HEK293 (cell line): ENCODE measurements at regions not wholly inside any gene's neighbourhood (a gene's known extent, or its start where the extent isn't known, plus 50 kb on each side); places are given as distances from the start of the nearest gene placed in this dataset.

ENCODE experiments used
- CTCF ChIA-PET: fragments of 350-600 bp; formaldehyde crosslinking; extraction: SDS; loops from one replicate; lab custom pipeline; 2021; ENCODE audit warnings: antibody characterized with exemption; lab: Yijun Ruan, JAX
- POLR2A ChIA-PET: fragments of 300-600 bp; formaldehyde crosslinking; extraction: SDS; loops from one replicate; lab custom pipeline; 2020; ENCODE audit warnings: antibody characterized with exemption, inconsistent platforms; lab: Yijun Ruan, JAX
- H3K27ac ChIP-seq: fragments of 200-500 bp; sonication (Bioruptor generic); 2 replicates; pipeline ENCODE4 v1.5.1; 2014; ENCODE audit warnings: low read depth, low read length, control low read depth, inconsistent platforms; ENCODE audit errors: extremely low read depth
- H3K36me3 ChIP-seq, 2 experiments: fragments of 200-500 bp in 1 of 2; sonication (Bioruptor generic) in 1 of 2; 1 replicate in 1 of 2; 2 replicates in 1 of 2; pipeline ENCODE4 v1.5.1; 2014 to 2017; ENCODE audit warnings: inconsistent platforms in 2 of 2, low read length in 2 of 2; ENCODE audit not compliant: control insufficient read depth in 2 of 2, insufficient read depth in 1 of 2
- H3K4me1 ChIP-seq: fragments of 200-500 bp; sonication (Bioruptor generic); 2 replicates; pipeline ENCODE4 v1.5.1; 2014; ENCODE audit warnings: mild to moderate bottlenecking, low read length, inconsistent platforms; ENCODE audit not compliant: control insufficient read depth, insufficient read depth
- H3K4me3 ChIP-seq: 2 replicates; pipeline ENCODE4 v1.5.1; 2011; ENCODE audit warnings: low read depth, mild to moderate bottlenecking, control low read depth, low read length, moderate library complexity
- H3K9me3 ChIP-seq: fragments of 200-500 bp; sonication (Bioruptor generic); 2 replicates; pipeline ENCODE4 v1.5.1; 2014; ENCODE audit warnings: low read depth, low read length, inconsistent platforms; ENCODE audit not compliant: control insufficient read depth, insufficient read depth
- BCL11A ChIP-seq: fragments of 450-650 bp; formaldehyde crosslinking; IDR thresholded peaks from 2 replicates; pipeline ENCODE4 v1.5.1; 2016; ENCODE audit warnings: low read depth, missing biosample characterization, missing genetic modification characterization
- OSR2 ChIP-seq: fragments of 450-650 bp; formaldehyde crosslinking; IDR thresholded peaks from 2 replicates; pipeline ENCODE4 v1.5.1; 2016; ENCODE audit warnings: missing biosample characterization, missing genetic modification characterization
- YY1 ChIP-seq: fragments of 450-650 bp; formaldehyde crosslinking; IDR thresholded peaks from 2 replicates; pipeline ENCODE4 v1.5.1; 2018; ENCODE audit warnings: missing biosample characterization, missing genetic modification characterization
- ZBTB17 ChIP-seq: fragments of 450-650 bp; formaldehyde crosslinking; IDR thresholded peaks from 2 replicates; pipeline ENCODE4 v1.5.1; 2016; ENCODE audit warnings: missing biosample characterization, missing genetic modification characterization
- ZBTB6 ChIP-seq: fragments of 450-650 bp; formaldehyde crosslinking; IDR thresholded peaks from 2 replicates; pipeline ENCODE4 v1.5.1; 2017; ENCODE audit warnings: missing biosample characterization, missing genetic modification characterization
- ZFP3 ChIP-seq: fragments of 450-650 bp; formaldehyde crosslinking; IDR thresholded peaks from 2 replicates; pipeline ENCODE4 v1.5.1; 2016; ENCODE audit warnings: low read depth, missing biosample characterization, missing genetic modification characterization
- ZNF148 ChIP-seq: fragments of 450-650 bp; formaldehyde crosslinking; IDR thresholded peaks from 2 replicates; pipeline ENCODE4 v1.5.0; 2017; ENCODE audit warnings: missing biosample characterization, missing genetic modification characterization, borderline replicate concordance
- ZNF175 ChIP-seq: fragments of 450-650 bp; formaldehyde crosslinking; IDR thresholded peaks from 2 replicates; pipeline ENCODE4 v1.5.1; 2016; ENCODE audit warnings: missing biosample characterization, missing genetic modification characterization
- ZNF214 ChIP-seq: fragments of 450-650 bp; formaldehyde crosslinking; IDR thresholded peaks from 2 replicates; pipeline ENCODE4 v1.5.1; 2017; ENCODE audit warnings: missing biosample characterization, mild to moderate bottlenecking, missing genetic modification characterization, borderline replicate concordance
- ZNF26 ChIP-seq: fragments of 450-650 bp; formaldehyde crosslinking; IDR thresholded peaks from 2 replicates; pipeline ENCODE4 v1.5.1; 2016; ENCODE audit warnings: missing biosample characterization, missing genetic modification characterization
- ZNF280C ChIP-seq: fragments of 450-650 bp; formaldehyde crosslinking; IDR thresholded peaks from 2 replicates; pipeline ENCODE4 v1.5.1; 2016; ENCODE audit warnings: missing biosample characterization, missing genetic modification characterization
- ZNF416 ChIP-seq: fragments of 450-650 bp; formaldehyde crosslinking; IDR thresholded peaks from 2 replicates; pipeline ENCODE4 v1.5.1; 2016; ENCODE audit warnings: missing biosample characterization, missing genetic modification characterization
- ZNF423 ChIP-seq: fragments of 450-650 bp; formaldehyde crosslinking; IDR thresholded peaks from 2 replicates; pipeline ENCODE4 v1.5.1; 2016; ENCODE audit warnings: missing biosample characterization, missing genetic modification characterization
- ZNF473 ChIP-seq: fragments of 450-650 bp; formaldehyde crosslinking; IDR thresholded peaks from 2 replicates; pipeline ENCODE4 v1.5.1; 2017; ENCODE audit warnings: missing biosample characterization, missing genetic modification characterization
- ZNF510 ChIP-seq: fragments of 450-650 bp; formaldehyde crosslinking; IDR thresholded peaks from 2 replicates; pipeline ENCODE4 v1.5.1; 2018; ENCODE audit warnings: mild to moderate bottlenecking, missing genetic modification characterization, missing biosample characterization; ENCODE audit not compliant: insufficient replicate concordance
- ZNF513 ChIP-seq: fragments of 450-650 bp; IDR thresholded peaks from 2 replicates; pipeline ENCODE4 v1.5.1; 2018; ENCODE audit warnings: missing biosample characterization, missing genetic modification characterization
- ZNF677 ChIP-seq: fragments of 450-650 bp; IDR thresholded peaks from 2 replicates; pipeline ENCODE4 v1.5.0; 2018; ENCODE audit warnings: missing biosample characterization, mild to moderate bottlenecking, missing genetic modification characterization, moderate library complexity
- ZNF792 ChIP-seq: fragments of 450-650 bp; formaldehyde crosslinking; IDR thresholded peaks from 2 replicates; pipeline ENCODE4 v1.5.1; 2016; ENCODE audit warnings: missing biosample characterization, missing genetic modification characterization
- ZSCAN23 ChIP-seq: fragments of 450-650 bp; formaldehyde crosslinking; IDR thresholded peaks from 2 replicates; pipeline ENCODE4 v1.5.1; 2016; ENCODE audit warnings: missing biosample characterization, missing genetic modification characterization
- ZSCAN5A ChIP-seq: fragments of 450-650 bp; formaldehyde crosslinking; IDR thresholded peaks from 2 replicates; pipeline ENCODE4 v1.5.1; 2016; ENCODE audit warnings: missing biosample characterization, missing genetic modification characterization
- TF ChIP-seq, protein P1 (sequence below): fragments of 450-650 bp; formaldehyde crosslinking; IDR thresholded peaks from 2 replicates; pipeline ENCODE4 v1.5.1; 2016; ENCODE audit warnings: missing biosample characterization, missing genetic modification characterization

GRCh38 chr3:146715170-146715569 is 110.0 kb upstream of the PLSCR5 start (continued):
- TF ChIP-seq ZNF473: no peak

GRCh38 chr3:146712806-146713205 is 107.7 kb upstream of the PLSCR5 start:
- H3K4me1 ChIP-seq: no peaks in the 10 kb centered on the region
- TF ChIP-seq ZBTB6 (tag by site-specific recombination) (no peak), ZNF214 (tag by site-specific recombination) (no peak), ZNF677 (tag by site-specific recombination) (no peak), ZSCAN5A (tag by site-specific recombination) (no peak), ZNF175 (no peak), ZNF423 (tag by site-specific recombination) (no peak), YY1 (tag by site-specific recombination) (no peak), ZNF792 (tag by site-specific recombination) (no peak), ZNF26 (tag by site-specific recombination) (no peak)
- H3K4me3 ChIP-seq: no peak overlapping the region
- ChIA-PET POLR2A (no interaction called here), CTCF (no interaction called here)
- H3K27ac ChIP-seq: no peak overlapping the region
- no peaks in the 10 kb centered on the region for H3K9me3 ChIP-seq
- H3K36me3 ChIP-seq: no peaks in the 10 kb centered on the region

DNA sequence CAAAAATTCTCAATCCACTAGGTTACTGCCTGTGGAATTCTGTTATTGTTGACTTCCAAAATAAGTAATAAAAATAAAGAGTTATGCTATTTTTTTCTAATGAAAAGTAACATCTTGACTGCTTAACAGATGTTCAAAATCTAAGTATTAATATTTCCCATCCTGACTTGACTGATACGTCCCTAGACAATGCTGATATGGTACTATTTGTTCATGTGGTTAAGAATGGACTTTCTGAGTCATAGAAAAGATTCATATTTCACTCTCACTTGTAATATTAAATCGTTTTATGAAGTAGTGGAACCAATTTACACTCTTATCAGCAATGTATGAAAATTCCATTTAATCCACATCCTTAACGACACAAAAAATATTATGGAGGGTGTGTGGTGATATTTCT is 104.8 kb upstream of the PLSCR5 start:
- Histone ChIP-seq H3K36me3 (no peaks in the 10 kb centered on the region), H3K4me3 (no peak overlapping the region), H3K4me1 (no peaks in the 10 kb centered on the region), H3K27ac (no peak overlapping the region), H3K9me3 (no peaks in the 10 kb centered on the region)
- TF ChIP-seq ZNF148 (tag by site-specific recombination) (no peak), ZNF510 (tag by site-specific recombination) (no peak), BCL11A (tag by site-specific recombination) (no peak), ZFP3 (no peak), ZNF513 (no peak), ZBTB17 (tag by site-specific recombination) (no peak), ZSCAN23 (tag by site-specific recombination) (no peak), ZNF416 (tag by site-specific recombination) (no peak), ZNF280C (no peak), OSR2 (tag by site-specific recombination) (no peak)
- TF ChIP-seq, protein P1, sequence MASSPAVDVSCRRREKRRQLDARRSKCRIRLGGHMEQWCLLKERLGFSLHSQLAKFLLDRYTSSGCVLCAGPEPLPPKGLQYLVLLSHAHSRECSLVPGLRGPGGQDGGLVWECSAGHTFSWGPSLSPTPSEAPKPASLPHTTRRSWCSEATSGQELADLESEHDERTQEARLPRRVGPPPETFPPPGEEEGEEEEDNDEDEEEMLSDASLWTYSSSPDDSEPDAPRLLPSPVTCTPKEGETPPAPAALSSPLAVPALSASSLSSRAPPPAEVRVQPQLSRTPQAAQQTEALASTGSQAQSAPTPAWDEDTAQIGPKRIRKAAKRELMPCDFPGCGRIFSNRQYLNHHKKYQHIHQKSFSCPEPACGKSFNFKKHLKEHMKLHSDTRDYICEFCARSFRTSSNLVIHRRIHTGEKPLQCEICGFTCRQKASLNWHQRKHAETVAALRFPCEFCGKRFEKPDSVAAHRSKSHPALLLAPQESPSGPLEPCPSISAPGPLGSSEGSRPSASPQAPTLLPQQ (tag by site-specific recombination): no peak
- POLR2A ChIA-PET: no interaction called here
- CTCF ChIA-PET: no interaction called here
